ENCODE measurements at regions not wholly inside any gene's neighbourhood (a gene's known extent, or its start where the extent isn't known, plus 50 kb on each side); places are given as distances from the start of the nearest gene placed in this dataset.
"Not testable (repeated sequence)": the region's sequence is repeated elsewhere in the genome, so short reads cannot be mapped to it uniquely, and the experiment has no call there.

DNA sequence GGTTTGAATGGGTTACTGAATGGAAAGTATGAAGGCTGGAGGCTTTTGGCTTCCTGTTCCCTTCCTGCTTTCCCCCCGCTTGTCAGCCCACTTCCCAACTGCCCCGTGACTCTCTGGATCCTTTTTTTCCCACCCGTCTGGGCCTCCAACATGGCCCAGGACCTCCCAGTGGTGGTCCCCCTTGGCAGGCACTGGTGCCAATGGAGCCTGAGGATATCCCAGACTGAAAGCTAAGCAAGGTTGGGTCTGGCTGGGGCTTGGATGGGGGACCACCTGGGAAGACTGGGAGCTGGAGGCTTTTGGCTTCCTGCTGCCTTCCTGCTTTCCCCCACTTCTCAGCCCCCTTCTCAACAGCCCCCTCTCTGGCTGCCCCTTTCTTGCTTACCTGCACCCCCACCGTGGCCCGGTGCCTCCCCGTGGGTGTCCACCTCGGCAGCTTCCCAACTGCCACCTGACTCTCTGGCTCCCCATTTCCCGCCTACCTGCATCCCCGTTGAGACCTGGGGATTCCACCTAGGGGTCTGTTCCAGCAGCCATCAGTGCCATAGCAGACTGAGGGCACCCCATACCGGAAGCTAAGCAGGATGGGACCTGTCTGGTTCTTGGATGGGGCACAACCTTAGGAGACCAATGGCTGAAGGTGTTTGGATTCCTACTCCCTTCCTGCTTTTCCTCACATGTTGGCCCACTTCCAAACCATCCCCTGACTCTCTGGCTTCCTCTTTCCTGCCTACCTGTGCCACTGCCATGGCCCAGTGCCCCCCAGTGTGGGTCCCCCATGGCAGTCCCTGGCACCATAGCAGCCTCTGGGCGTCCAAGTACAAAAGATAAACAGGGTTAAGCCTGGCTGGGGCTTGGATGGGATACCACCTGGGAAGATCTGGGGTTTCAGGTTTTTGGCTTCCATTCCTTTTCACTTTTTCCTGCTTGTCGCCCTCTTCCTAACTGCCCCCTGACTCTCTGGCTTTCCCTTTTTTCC lies 2295.3 kb downstream of the TP53TG3F start:
- DNase-seq: no peak

DNA sequence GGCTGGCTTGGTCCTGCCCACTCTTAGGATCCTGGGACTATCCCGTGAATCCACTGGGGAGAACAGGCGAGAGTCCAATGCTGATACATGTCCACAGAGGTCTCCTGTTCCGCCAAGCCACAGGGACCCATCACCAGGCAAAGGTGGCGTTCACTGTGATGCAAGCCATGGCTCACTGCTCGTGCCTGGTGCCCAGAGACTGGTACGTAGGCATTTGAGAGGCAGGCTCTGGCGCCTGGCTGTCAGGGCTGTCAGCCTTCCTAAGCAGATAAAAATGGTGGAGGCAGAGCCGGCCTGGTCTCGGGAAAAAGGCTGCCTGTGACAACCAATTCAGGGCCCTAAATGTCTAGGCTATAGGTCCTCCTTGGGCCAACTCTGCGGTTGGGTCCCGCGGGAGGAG lies 2329.0 kb downstream of the TP53TG3F start:
- DNase-seq: no peak

DNA sequence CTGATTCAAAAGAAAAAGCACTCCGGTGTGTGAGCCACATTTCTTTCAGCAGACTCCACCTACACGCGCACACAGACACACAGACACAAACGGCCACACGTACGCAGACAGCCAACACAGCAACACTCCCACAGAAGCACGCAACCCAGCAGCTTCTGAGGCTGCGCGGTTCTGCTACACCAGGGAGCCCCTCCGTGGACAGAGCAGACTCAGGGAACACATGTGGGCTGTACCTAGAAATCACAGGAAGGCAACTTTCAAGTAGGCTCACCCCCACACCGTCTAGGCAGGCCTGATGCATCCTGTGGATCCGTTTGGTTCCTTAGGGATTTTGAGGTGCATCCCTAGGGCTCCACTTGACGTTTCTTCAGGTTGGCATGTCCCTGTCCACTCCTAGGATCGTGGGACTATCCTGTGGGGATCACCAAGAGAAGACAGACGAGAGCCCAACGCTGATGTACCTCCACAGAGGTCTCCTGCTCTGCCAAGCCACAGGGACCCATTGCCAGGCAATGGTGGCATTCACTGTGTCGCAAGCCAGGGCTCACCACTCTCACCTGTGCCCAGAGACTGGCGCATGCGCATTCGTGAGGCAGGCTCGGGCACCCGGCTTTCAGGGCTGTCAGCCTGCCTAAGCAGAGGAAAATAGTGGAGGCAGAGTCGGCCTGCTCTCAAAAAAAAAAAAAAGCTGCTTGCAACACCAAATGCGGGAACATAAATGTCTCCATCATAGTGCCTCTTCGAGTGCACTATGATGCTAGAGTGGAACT lies 2333.3 kb downstream of the TP53TG3F start:
- no peak for DNase-seq

DNA sequence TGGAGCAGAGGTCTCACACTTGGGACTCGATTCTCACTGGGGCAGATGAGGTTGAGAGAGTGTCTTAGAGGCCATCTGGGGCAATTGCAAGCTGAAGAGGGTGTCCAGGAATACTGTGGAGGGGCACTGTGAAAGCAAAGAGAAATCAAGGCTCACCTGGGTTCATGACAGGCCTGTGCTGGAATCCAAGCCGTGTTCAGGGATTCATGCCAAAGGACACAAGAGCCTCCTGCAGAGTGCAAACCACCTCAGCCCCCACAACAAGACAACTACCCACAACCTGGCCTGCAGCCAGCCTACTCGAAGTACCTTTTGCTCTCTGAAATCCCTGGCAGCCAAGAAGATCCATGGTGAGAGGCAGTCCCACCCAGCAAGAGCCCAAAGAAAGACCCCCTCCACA lies 2334.2 kb downstream of the TP53TG3F start:
- DNase-seq: no peak

DNA sequence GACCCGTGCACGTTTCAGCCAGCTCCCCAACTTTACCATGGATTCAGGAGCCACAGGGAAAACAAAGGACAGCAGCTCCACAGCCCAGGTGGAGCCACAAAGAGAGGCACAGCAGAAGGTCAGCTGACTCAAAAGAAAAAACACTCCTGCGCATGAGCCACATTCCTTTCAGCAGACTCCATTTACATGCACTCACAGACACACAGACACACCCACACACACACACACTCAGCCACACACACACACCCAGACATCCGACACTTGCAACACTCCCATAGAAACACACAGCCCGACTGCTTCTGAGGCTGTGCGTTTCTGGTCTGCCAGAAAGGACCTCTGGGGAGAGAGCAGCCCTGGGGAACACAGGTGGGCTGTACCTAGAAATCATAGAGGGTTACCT lies 2335.5 kb downstream of the TP53TG3F start:
- DNase-seq: no peak

DNA sequence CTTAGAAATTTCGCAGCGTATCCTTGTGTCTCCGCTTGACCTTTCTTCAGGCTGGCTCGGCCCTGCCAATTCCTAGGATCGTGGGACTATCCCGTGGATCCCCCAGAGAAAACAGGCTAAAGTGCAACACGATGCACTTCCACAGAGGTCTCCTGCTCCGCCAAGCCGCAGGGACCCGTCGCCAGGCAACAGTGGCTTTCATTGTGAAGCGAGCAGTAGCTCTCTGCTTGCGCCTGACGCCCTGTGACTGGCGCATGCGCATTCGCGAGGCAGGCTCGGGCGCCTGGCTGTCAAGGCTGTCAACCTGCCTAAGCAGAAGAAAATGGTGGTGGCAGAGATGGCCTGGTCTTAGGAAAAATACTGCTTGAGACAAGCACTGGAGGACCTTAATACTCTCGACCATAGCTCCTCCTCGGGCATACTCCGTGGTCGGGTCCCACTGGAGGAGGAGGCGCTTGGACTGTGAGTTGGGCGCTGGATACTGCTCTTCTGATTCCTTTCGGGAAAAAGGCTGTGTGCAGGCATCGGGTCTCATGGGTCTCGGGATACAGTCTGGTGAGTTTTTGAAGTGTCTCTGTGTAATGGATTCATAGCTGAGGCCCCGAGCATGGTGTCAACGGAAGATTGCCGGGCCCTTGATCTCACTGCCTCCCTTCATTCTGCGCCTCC lies 2336.1 kb downstream of the TP53TG3F start:
- DNase-seq: no peak

DNA sequence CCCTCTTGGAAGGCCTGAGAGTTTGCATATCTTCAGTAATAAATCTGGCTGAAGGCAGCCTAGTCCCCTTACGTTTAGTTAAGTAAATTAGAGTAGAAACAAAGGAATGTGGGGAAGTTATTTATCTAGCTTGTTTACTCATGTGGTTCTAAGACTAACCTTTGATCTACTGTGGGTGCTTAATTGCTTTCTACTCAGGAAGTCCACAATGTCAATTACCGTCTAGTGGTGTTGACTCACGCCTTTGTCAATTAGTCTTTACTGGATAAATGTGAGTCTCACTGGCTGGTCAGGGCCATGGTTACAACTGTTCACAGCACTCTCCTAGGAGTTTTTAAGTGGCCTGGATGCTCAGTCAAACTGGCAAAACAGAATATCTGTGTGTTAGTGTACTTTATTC lies 2338.4 kb downstream of the TP53TG3F start:
- no peak for DNase-seq

DNA sequence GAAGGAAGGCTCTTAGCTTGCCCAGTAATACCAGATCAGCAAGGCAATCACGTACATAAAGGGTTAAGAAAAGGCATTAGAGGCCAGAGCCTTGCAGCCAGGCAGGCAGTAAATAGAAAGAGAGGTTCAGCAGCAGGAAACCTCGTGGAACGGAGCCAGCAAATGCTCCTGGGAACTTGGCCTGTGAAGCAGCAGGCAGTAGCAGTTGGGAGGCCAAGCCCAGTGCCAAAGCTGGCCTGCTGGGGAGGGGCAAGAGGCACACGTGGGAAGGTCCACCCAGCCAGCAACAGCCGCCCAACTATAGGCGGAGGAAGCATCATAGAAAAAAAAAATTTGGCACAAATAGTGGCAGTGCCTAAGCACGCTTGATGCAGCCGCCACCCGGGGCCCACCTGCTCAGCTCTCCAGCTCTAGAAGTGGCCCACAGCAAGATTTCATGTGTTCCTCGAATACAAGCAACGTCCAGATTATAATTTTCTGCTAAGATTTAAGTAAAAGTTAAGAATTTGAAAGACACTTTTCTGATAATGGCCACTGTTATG lies 2339.5 kb downstream of the TP53TG3F start:
- DNase-seq: no peak

DNA sequence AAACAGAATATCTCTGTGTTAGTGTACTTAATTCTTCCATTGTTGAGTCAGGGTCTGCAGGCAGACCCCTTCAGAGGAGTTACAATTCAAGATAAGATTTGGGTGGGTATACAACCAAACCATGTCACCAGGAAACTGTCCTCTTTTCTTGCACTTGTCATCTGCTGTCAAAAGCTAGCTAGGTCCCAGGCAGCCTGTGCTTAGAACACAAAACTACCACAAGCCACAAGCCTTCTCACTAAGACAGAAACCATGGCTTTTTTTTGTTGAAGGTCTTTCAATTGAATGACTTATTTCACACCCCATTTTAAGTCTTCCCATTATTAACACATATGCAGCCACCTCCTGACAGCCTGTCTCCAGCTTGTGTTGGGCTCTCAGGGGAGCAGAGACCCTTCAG lies 2345.1 kb downstream of the TP53TG3F start:
- not testable (repeated sequence) for DNase-seq

DNA sequence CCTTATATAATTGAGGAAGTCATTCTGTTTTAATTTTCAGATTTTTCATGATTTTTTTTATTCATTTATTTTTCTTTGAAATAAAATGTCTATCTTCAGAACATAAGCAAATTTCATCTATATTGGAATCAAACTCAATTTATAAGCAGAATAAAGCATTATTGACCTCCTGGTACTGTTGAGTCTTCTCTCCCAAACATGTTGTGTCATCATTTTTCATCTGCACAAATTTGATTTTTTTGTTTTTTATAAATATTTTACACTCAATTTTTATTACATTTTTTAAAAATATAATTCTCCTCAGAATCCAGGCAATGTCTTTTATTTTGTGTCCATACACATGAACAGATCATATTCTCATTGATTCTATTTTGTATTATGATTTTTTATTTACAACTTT lies 2363.9 kb downstream of the TP53TG3F start:
- no peak for DNase-seq

DNA sequence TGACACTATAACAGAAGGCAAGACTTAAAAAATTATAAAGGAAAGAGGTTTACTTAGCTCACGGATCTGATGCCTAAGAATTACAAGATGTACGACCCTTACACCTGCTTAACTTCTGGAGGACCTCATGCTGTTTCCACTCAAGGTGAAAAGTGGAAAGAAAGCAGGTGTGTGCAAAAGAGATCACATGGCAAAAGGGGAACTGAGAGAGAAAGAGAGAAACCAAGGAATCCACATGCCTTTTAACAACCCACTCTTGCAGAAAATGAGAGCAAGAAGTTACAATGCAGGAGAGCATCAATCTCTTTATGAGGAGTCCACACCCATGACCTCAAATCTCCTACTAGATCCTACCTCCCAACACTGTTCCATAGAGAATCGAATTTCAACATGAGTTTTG lies 2382.2 kb downstream of the TP53TG3F start:
- no peak for DNase-seq

DNA sequence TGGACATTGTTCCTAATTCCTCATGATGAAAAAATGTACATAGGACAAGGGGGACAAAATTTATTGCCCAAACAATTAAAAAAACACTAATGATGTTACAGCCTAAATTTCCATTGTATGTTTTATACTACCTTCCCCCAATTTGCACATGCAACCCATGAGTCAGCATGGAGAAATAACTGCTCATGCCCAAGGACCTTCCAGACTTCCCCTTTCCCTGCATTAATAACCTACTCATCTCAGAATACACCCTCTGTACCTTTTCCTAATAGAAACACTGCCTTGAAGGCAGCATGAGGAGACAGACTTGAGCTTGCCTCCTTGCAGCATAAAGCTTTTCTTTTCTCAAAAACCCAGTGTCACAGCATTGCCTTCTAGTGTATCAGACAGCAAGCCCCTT lies 2402.8 kb downstream of the TP53TG3F start:
- DNase-seq: no peak

DNA sequence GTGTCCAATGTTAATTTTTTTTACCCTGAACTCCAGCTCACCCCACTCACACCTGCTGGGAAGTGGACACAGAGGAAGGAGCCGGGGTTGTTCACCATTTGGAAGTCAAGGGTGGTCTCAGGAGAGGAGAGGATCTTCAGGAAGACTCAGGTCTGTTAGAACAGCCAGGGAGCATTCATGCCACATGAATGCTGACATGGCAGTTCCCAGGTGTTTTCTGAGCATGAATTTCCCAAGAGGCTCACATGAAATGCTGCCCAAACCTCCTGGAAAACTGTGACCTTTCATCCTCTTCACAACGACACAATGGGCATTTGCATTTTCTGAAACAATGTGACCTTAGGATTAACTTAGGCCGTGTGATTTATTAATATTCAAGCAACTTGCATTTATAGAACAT lies 2409.2 kb downstream of the TP53TG3F start:
- no peak for DNase-seq

DNA sequence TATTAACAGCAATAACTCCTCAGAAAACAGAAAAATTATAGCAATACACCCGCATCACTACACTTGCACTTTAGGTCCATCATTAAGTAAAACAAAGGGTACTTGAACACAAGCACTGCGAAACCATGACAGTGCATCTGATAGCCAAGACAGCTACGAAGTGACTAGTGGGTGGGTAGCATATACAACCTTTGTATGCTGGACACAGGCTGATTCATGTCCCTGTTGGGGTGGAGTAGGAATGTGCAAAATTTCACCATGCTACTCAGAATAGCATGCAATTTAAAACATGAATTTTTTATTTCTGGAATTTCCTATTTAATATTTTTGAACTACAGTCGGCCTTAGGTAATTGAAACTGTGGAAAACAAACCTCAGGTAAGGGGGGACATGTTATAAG lies 2414.1 kb downstream of the TP53TG3F start:
- no peak for DNase-seq

DNA sequence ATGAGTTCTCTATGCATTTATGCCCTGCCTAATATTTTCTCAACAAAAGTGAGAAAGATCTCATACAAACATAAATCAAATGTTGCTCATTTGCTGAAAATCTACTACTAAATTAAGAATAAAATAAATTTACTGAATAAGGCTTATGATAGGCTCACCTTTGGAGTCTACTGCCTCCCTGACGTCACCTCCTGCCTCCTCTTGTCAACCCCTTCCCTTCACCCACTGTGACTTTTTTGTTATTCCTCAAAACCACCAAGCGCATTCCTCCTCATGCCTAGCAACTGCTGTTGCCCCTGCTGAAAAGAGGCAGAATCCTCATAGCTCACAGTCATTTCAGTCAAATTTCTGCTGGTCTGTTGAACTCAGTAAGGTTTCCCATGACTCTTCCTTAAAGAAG lies 2422.2 kb downstream of the TP53TG3F start:
- DNase-seq: no peak

DNA sequence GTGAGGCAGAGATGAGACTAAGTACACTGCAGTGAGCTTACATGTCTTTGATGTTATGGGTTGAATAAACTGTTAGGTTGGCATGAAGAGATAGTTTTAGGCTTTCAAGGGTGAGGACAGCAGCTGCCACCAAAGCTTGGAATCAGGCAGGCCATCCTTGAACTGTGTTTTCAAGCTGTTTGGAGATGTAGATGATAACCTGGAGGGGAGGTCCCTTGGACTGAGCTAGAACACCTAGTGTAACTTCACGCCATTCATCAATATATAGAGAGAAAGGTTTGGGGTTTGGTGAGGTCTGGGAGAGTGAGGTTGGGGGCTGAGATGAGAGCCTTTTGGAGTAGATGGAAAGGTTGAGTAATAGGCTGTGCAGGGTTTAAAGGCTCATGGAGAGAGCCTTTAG lies 2447.0 kb downstream of the TP53TG3F start:
- no peak for DNase-seq

DNA sequence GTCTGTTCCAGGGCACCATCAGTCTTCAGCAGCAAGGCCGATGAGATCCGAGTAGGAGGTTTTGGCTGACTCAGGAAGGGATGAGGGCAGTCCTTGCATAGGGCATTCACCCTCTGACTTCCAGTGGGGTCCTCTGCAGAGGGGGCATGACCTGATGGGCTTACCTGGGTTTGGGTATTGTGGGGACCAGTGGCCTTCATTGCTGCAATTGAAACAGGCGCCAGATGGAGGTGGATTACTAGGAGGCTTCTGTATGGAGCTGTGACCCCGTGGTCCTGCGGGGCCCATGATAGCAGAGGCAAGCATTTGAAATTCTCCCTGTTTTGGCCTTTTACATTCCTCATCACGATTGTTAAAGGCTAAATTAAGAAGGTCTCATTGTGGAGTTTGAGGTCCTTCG lies 2448.7 kb downstream of the TP53TG3F start:
- DNase-seq: no peak

DNA sequence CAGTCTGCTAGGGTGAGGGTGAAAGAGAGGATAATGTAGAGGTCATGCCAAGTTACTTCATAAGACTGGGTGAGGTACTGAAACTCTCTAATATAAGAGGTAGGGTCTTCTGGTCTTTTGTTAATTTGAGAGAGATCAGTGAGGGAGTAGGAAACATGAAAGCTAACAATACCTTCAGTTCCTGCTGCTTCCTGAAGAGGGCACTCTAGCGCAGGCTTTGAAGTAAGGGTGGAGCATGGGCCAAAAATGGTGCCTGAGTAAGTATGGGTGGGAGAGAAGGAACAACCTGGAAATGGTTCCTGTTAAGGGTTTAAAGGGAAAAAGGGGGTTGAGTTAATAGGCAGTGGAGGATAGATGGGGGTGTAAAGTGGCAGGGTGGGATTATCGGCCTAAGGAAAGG lies 2449.5 kb downstream of the TP53TG3F start:
- peak; percentile 7 for DNase-seq

DNA sequence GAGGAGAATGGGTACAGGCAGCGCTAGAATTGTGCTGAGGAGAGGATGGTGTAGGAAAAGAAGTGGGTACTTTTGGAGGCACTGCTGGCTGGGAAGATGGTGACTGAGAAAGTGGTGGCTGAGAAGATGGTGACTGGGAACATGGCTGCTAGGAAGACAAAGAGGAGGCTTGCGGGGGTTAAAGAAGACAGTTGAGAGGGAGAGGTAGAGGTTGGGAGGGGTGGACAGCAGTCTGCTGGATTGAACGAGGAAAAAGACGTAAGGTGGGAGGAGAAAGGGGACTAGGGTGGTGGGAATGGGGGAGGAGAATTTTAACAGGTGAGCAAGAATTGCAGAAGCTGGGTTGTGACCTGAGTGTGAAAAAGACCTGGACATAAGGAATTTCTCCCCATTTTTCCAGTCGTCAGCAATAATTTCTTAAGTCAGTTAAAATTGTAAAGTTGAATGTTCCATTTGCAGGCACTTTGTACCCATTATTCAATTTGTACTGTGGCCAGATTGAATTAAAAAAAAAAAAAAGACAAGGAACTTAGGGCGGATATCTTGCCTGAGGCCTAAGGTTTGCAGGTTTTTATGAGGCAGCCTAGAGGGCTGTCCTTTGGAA lies 2450.0 kb downstream of the TP53TG3F start:
- no peak for DNase-seq

DNA sequence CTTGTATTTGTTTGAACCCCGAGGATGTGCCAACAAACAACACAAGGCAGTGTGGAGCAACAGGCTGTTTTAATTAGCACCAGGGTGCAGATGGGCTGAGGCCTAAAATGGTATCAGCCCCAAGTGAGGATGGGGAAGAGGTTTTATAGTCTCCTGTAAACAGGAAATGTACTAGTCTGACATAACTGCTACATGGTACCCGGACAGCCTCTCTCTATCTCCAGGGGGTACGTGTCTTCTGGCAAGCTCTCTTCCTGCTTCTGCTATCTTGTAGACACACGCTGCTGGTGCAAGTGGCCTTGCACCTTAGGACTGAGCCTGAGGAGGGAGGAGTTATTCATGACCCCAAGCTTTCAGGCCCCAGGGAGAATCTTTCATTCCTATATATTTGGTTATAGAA lies 2451.0 kb downstream of the TP53TG3F start:
- no peak for DNase-seq

DNA sequence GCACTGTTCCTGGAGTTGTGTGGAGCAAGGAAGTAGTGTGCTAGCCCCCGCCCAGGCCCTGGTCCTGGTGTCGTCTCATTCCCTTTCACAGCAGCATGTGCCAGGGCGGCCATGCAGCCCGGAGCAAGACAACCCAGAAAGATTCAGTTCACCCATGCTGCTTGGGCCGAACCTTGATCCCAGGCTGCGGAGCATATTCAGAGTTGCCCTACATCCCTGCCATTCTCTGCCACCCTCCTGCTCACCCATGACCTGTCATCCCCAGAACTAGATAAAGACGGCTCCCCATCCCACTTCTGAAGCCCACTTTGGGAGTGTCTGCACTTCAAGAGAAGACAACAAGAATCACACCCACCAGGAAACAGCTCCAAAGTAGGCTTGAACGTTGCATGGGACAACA lies 2452.5 kb downstream of the TP53TG3F start:
- no peak for DNase-seq

DNA sequence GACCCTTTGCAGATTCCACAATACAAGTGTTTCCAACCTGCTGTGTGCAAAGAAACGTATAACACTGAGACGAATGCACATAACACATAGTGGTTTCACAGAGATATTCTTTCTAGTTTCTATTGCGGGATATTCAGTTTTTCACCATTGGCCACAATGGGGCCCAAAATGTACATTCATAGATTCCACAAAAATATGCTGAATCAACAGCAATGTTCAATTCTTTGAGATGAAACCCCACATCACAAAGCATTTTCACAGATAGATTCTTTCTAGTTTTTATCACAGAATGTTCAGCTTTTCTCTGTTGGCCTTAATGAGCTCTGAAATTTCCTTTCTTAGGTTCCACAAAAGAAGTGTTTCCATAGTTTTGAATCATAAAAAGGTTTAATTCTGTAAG lies 2472.3 kb downstream of the TP53TG3F start:
- DNase-seq: no peak
